Vagina (tissue), 2 donors: ENCODE measurements at regions not wholly inside any gene's neighbourhood (a gene's known extent, or its start where the extent isn't known, plus 50 kb on each side); places are given as distances from the start of the nearest gene placed in this dataset.
"Not testable (repeated sequence)": the region's sequence is repeated elsewhere in the genome, so short reads cannot be mapped to it uniquely, and the experiment has no call there.

Source experiments
- DNase-seq, 2 donors: peaks; one replicate each; pipeline ENCODE4 v3.0.0-alpha.2; 2017; ENCODE audit errors: extremely low spot score in 2 of 2
- H3K27ac ChIP-seq: fragments of 200-600 bp; sonication (generic); one replicate; pipeline ENCODE4 v1.5.1; 2019
- H3K27me3 ChIP-seq: fragments of 200-600 bp; sonication (generic); one replicate; pipeline ENCODE4 v1.5.1; 2019
- H3K36me3 ChIP-seq, 2 donors: fragments of 200-600 bp; sonication (generic); one replicate each; pipeline ENCODE4 v1.5.1; 2017 to 2019
- H3K4me1 ChIP-seq: fragments of 200-600 bp; sonication (generic); one replicate; pipeline ENCODE4 v1.5.1; 2019
- H3K4me3 ChIP-seq, 2 donors: fragments of 200-600 bp; sonication (generic); 1 replicate in 1 of 2; 2 replicates in 1 of 2; pipeline ENCODE4 v1.5.1; 2016 to 2019
- H3K9me3 ChIP-seq: fragments of 200-600 bp; sonication (generic); one replicate; pipeline ENCODE4 v1.5.1; 2019
- CTCF ChIP-seq, 3 experiments: fragments of 450-650 bp in 2 of 3; fragments of 200-600 bp in 1 of 3; sonication (generic) in 1 of 3; IDR thresholded peaks; one replicate each; pipeline ENCODE4 v1.5.1; 2017 to 2019; ENCODE audit warnings: antibody characterized with exemption in 3 of 3, mild to moderate bottlenecking in 2 of 3, moderate library complexity in 2 of 3
- POLR2A ChIP-seq, 2 donors: fragments of 450-650 bp; IDR thresholded peaks; one replicate each; pipeline ENCODE4 v1.6.1; 2017; ENCODE audit warnings: antibody characterized with exemption in 2 of 2, mild to moderate bottlenecking in 2 of 2, moderate library complexity in 2 of 2
- POLR2AphosphoS5 ChIP-seq, 2 donors: sonication (generic); formaldehyde crosslinking; IDR thresholded peaks; one replicate each; pipeline ENCODE4 v1.9.0; 2017; ENCODE audit warnings: antibody characterized with exemption in 2 of 2, mild to moderate bottlenecking in 2 of 2, low read depth in 1 of 2; ENCODE audit not compliant: insufficient read depth in 1 of 2
- intact Hi-C: fragments of 100-400 bp; cut with DNase I; formaldehyde crosslinking; loops from one replicate; pipeline ENCODE4 v1.15.1; 2023

- H3K27me3 ChIP-seq: no peaks in the 10 kb centered on the region
These were observed 1139.1 kb upstream of the TMEM132C start for GRCh38 chr12:127127897-127128296.

GRCh38 chr12:127130506-127131124 lies 1136.4 kb upstream of the TMEM132C start:
- no peaks in the 10 kb centered on the region for H3K36me3 ChIP-seq
- H3K9me3 ChIP-seq: no peaks in the 10 kb centered on the region
- no peak overlapping the region for H3K4me3 ChIP-seq
- DNase-seq: no peak
- no peaks in the 10 kb centered on the region for H3K27me3 ChIP-seq
- intact Hi-C loops: no loop called here
- H3K4me1 ChIP-seq: no peaks in the 10 kb centered on the region
- no peak overlapping the region for H3K27ac ChIP-seq
- TF ChIP-seq POLR2A (IDR thresholded peaks at IDR 0.05) (no peak), CTCF (IDR thresholded peaks at IDR 0.05) (no peak), POLR2AphosphoS5 (IDR thresholded peaks at IDR 0.05; ENCODE audit: insufficient read depth in 1 of 2, low read depth in 1 of 2) (no peak)

More at GRCh38 chr12:127127897-127128296, 1139.1 kb upstream of the TMEM132C start:
- Histone ChIP-seq H3K36me3 (no peaks in the 10 kb centered on the region), H3K4me1 (no peaks in the 10 kb centered on the region), H3K9me3 (no peaks in the 10 kb centered on the region), H3K27ac (no peak overlapping the region), H3K4me3 (no peak overlapping the region)
- TF ChIP-seq POLR2A (IDR thresholded peaks at IDR 0.05): no peak
- TF ChIP-seq POLR2AphosphoS5 (IDR thresholded peaks at IDR 0.05; ENCODE audit: insufficient read depth in 1 of 2, low read depth in 1 of 2): no peak
- TF ChIP-seq CTCF (IDR thresholded peaks at IDR 0.05): no peak
- intact Hi-C loops: no loop called here
- DNase-seq: no peak

GRCh38 chr12:127133675-127134335 lies 1133.2 kb upstream of the TMEM132C start:
- DNase-seq: no peak
- Histone ChIP-seq H3K9me3 (no peaks in the 10 kb centered on the region), H3K27ac (no peak overlapping the region), H3K36me3 (no peaks in the 10 kb centered on the region), H3K4me1 (no peaks in the 10 kb centered on the region), H3K4me3 (no peak overlapping the region), H3K27me3 (no peaks in the 10 kb centered on the region)
- intact Hi-C loops: no loop called here
- no peak for TF ChIP-seq POLR2A (IDR thresholded peaks at IDR 0.05)
- TF ChIP-seq CTCF (IDR thresholded peaks at IDR 0.05): no peak
- no peak for TF ChIP-seq POLR2AphosphoS5 (IDR thresholded peaks at IDR 0.05; ENCODE audit: insufficient read depth in 1 of 2, low read depth in 1 of 2)

- intact Hi-C loops, H3K27ac ChIP-seq, H3K9me3 ChIP-seq, H3K4me1 ChIP-seq, H3K4me3 ChIP-seq, H3K36me3 ChIP-seq, H3K27me3 ChIP-seq, DNase-seq: not testable (repeated sequence)
These were observed 1126.0 kb upstream of the TMEM132C start for GRCh38 chr12:127140864-127141484.

- no peak overlapping the region for H3K4me3 ChIP-seq
- no peak overlapping the region for H3K27ac ChIP-seq
- no peaks in the 10 kb centered on the region for H3K27me3 ChIP-seq
- no peaks in the 10 kb centered on the region for H3K9me3 ChIP-seq
- peaks cover 7% of the 10 kb centered on the region for H3K4me1 ChIP-seq
- no peak for DNase-seq
- H3K36me3 ChIP-seq: no peaks in the 10 kb centered on the region
- intact Hi-C loops: no loop called here
- no peak for TF ChIP-seq CTCF (IDR thresholded peaks at IDR 0.05)
- TF ChIP-seq POLR2AphosphoS5 (IDR thresholded peaks at IDR 0.05; ENCODE audit: insufficient read depth in 1 of 2, low read depth in 1 of 2): no peak
- no peak for TF ChIP-seq POLR2A (IDR thresholded peaks at IDR 0.05)
These were observed 1124.0 kb upstream of the TMEM132C start for GRCh38 chr12:127143020-127143419.
